K562 (cell line): ENCODE measurements at regions not wholly inside any gene's neighbourhood (a gene's known extent, or its start where the extent isn't known, plus 50 kb on each side); places are given as distances from the start of the nearest gene placed in this dataset.

Experiments used
- ATAC-seq: fragments of 200-7000 bp; cut with Tn5 transposase; 3 replicates; pipeline ENCODE4 v1.9.1; 2020; ENCODE audit warnings: moderate library complexity
- BruUV-seq: library from RNA; stranded (reverse); fragments of 400-500 nt; replicated peaks from 2 replicates; lab custom pipeline; 2021; lab: Mats Ljungman, UMichigan
- CTCF ChIA-PET: fragments of 300-600 bp; formaldehyde crosslinking; extraction: SDS; loops from one replicate; lab custom pipeline; 2021; ENCODE audit warnings: low intra/inter-chr PET ratio; lab: Yijun Ruan, JAX
- POLR2A ChIA-PET: fragments of 300-600, 350-650 bp; sonication (Branson Sonifier 250); formaldehyde crosslinking; extraction: SDS; loops from one replicate; lab custom pipeline; 2021; ENCODE audit warnings: antibody characterized with exemption, inconsistent platforms; lab: Yijun Ruan, JAX
- DNase-seq, 4 experiments: peaks; one replicate each; pipeline versions ENCODE4 v3.0.0 to v3.0.0-alpha.2; 2011 to 2018; ENCODE audit warnings: low spot score in 3 of 4, mixed read lengths in 3 of 4; ENCODE audit errors: extremely low read depth in 1 of 4
- FAIRE-seq: peaks from 2 replicates; lab custom pipeline; 2011; peaks lifted over from hg19 to GRCh38; lab: Jason Lieb, UNC
- H2AFZ ChIP-seq: 2 replicates; pipeline ENCODE4 v1.6.0; 2011; ENCODE audit warnings: low read depth, low read length, control low read depth, inconsistent platforms
- H3K27ac ChIP-seq: fragments of 200-600 bp; 3 replicates; pipeline ENCODE4 v1.8.0; 2011; ENCODE audit warnings: low read depth, mild to moderate bottlenecking, control low read depth, inconsistent platforms, low read length, moderate library complexity, mixed read lengths; ENCODE audit errors: extremely low read depth
- H3K27me3 ChIP-seq, 2 experiments: fragments of 300-600 bp in 1 of 2; 2 replicates in 1 of 2; 3 replicates in 1 of 2; pipeline versions ENCODE4 v1.6.0 to v1.8.0; 2011; ENCODE audit warnings: inconsistent platforms in 2 of 2, low read length in 2 of 2, mild to moderate bottlenecking in 1 of 2, mixed read lengths in 1 of 2, moderate library complexity in 1 of 2; ENCODE audit not compliant: control insufficient read depth in 2 of 2, insufficient read depth in 2 of 2
- H3K36me3 ChIP-seq: fragments of 300-600 bp; 3 replicates; pipeline ENCODE4 v1.8.0; 2011; ENCODE audit warnings: mild to moderate bottlenecking, low read length, inconsistent platforms; ENCODE audit not compliant: control insufficient read depth, insufficient read depth
- H3K4me1 ChIP-seq, 2 experiments: fragments of 200-600 bp in 1 of 2; replicated peaks in 1 of 2; 2 replicates in 1 of 2; 3 replicates in 1 of 2; pipeline versions ENCODE4 v1.5.1 to v1.8.0; 2011; ENCODE audit warnings: inconsistent platforms in 2 of 2, low read length in 2 of 2, mild to moderate bottlenecking in 1 of 2, mixed read lengths in 1 of 2, moderate library complexity in 1 of 2; ENCODE audit not compliant: control insufficient read depth in 2 of 2, insufficient read depth in 2 of 2
- H3K4me2 ChIP-seq: 2 replicates; pipeline ENCODE4 v1.6.1; 2011; ENCODE audit warnings: low read length, control low read depth, inconsistent platforms, mixed read lengths; ENCODE audit not compliant: insufficient read depth
- H3K4me3 ChIP-seq: fragments of 200-600 bp; sonication (generic), shearing (Covaris generic); 2 replicates; pipeline ENCODE4 v1.5.1; 2016; ENCODE audit warnings: control low read depth, inconsistent platforms
- H3K79me2 ChIP-seq: fragments of 200-600 bp; 3 replicates; pipeline ENCODE4 v1.8.0; 2011; ENCODE audit warnings: low read length, inconsistent platforms; ENCODE audit not compliant: control insufficient read depth, insufficient read depth
- H3K9ac ChIP-seq, 2 experiments: 2 replicates each; pipeline versions ENCODE4 v1.6.0 to v1.6.1; 2011; ENCODE audit warnings: low read depth in 2 of 2, low read length in 2 of 2, control low read depth in 1 of 2, inconsistent platforms in 1 of 2, mild to moderate bottlenecking in 1 of 2, mixed read lengths in 1 of 2; ENCODE audit not compliant: insufficient read depth in 1 of 2
- H3K9me1 ChIP-seq: one replicate; pipeline ENCODE4 v1.6.0; 2011; ENCODE audit warnings: inconsistent platforms, mild to moderate bottlenecking, low read length, moderate library complexity; ENCODE audit not compliant: control insufficient read depth, insufficient read depth
- H3K9me3 ChIP-seq: replicated peaks from 2 replicates; pipeline ENCODE4 v1.5.1; 2011; ENCODE audit warnings: low read depth, low read length, inconsistent platforms; ENCODE audit not compliant: control insufficient read depth, insufficient read depth
- H4K20me1 ChIP-seq: replicated peaks from 2 replicates; pipeline ENCODE4 v1.6.1; 2011; ENCODE audit warnings: low read length, inconsistent platforms, mixed read lengths; ENCODE audit not compliant: control insufficient read depth, insufficient read depth
- BRD4 ChIP-seq: fragments of 200-600 bp; sonication (generic); IDR thresholded peaks from 2 replicates; pipeline ENCODE4 v1.6.1; 2017; ENCODE audit warnings: inconsistent platforms
- GTF2B ChIP-seq: IDR thresholded peaks from 2 replicates; pipeline ENCODE4 v1.6.1; 2011; ENCODE audit not compliant: insufficient read length; ENCODE audit errors: extremely low read depth
- PKNOX1 ChIP-seq: fragments of 450-650 bp; IDR thresholded peaks from 2 replicates; pipeline ENCODE4 v1.6.1; 2016
- SNRNP70 ChIP-seq: fragments of 200-400 bp; formaldehyde crosslinking; optimal IDR thresholded peaks from 2 replicates; pipeline ENCODE3; 2017; ENCODE audit warnings: low read depth, low read length
- TCF7 ChIP-seq: sonication (generic); IDR thresholded peaks from 2 replicates; pipeline ENCODE4 v1.6.1; 2016; ENCODE audit warnings: antibody characterized with exemption, borderline replicate concordance
- ZBTB43 ChIP-seq: sonication (generic); formaldehyde crosslinking; IDR thresholded peaks from 2 replicates; pipeline ENCODE4 v1.8.0; 2023; ENCODE audit warnings: mild to moderate bottlenecking, missing genetic modification reagents
- ZFP30 ChIP-seq: fragments of 250-450 bp; sonication (Bioruptor Pico); IDR thresholded peaks from 2 replicates; pipeline ENCODE4 v1.8.0; 2022; ENCODE audit warnings: moderate library complexity, mild to moderate bottlenecking, inconsistent platforms, borderline replicate concordance
- ZNF79 ChIP-seq: fragments of 250-450 bp; sonication (Bioruptor Pico); IDR thresholded peaks from 2 replicates; pipeline ENCODE4 v1.4.0; 2020; ENCODE audit warnings: low read depth, mild to moderate bottlenecking, moderate library complexity
- WGBS: fragments of 100-300 bp; shearing (Covaris generic); methylation state at CpG from one replicate; pipeline ENCODE4 v1.1.6; 2016; ENCODE audit warnings: low coverage, mixed read lengths; ENCODE audit not compliant: insufficient coverage; ENCODE audit errors: missing lambda C conversion rate; 5-methylcytosine and 5-hydroxymethylcytosine counted together
- in situ Hi-C: fragments of 300-500 bp; cut with MboI; formaldehyde crosslinking; loops from 4 replicates; pipeline ENCODE4 v1.15.0; 2018; ENCODE audit warnings: inconsistent platforms, mixed read lengths
- intact Hi-C: fragments of 100-400 bp; cut with micrococcal nuclease; formaldehyde crosslinking; loops from 2 replicates; pipeline ENCODE4 v1.14.2; 2022

- TF ChIP-seq GTF2B (no peak), PKNOX1 (peak; percentile 14; the same call in 1 of the 2 replicates), BRD4 (no peak), ZNF79 (CRISPR knock-in tag) (no peak), SNRNP70 (no peak), ZFP30 (no peak), ZBTB43 (no peak), TCF7 (no peak)
- FAIRE-seq (no peak), ATAC-seq (no peak), DNase-seq (no peak)
- POLR2A ChIA-PET: no interaction called here
- CTCF ChIA-PET: no interaction called here
- BruUV-seq: no TSS peak
- H2AFZ ChIP-seq: no peak overlapping the region
- no peaks in the 10 kb centered on the region for H3K9me1 ChIP-seq
- no peak overlapping the region for H3K9ac ChIP-seq
- H3K4me1 ChIP-seq: no peaks in the 10 kb centered on the region
- WGBS: 4% methylated on average over 4 of the region's 4 CpGs
- peaks cover 3% of the 10 kb centered on the region; the same call in 1 of the 2 replicates for H4K20me1 ChIP-seq
- no peaks in the 10 kb centered on the region for H3K9me3 ChIP-seq
- no peaks in the 10 kb centered on the region for H3K36me3 ChIP-seq
- intact Hi-C loops: no loop called here
- no peak overlapping the region for H3K4me3 ChIP-seq
- no peak overlapping the region for H3K4me2 ChIP-seq
- H3K27me3 ChIP-seq: peaks cover 4 to 17% of the 10 kb centered on the region in 2 experiments; a peak in 2 of 5 replicates
- in situ Hi-C loops: no loop called here
- H3K27ac ChIP-seq: no peak overlapping the region
- no peaks in the 10 kb centered on the region for H3K79me2 ChIP-seq
These were observed 145.5 kb downstream of the KLF6 start for GRCh38 chr10:3639546-3639945.
